Spleen (tissue), 7 donors: ENCODE measurements at regions not wholly inside any gene's neighbourhood (a gene's known extent, or its start where the extent isn't known, plus 50 kb on each side); places are given as distances from the start of the nearest gene placed in this dataset.

ENCODE experiments used
- CTCF ChIP-seq, 11 experiments: fragments of 200-600 bp in 7 of 11; fragments of 450-650 bp in 4 of 11; sonication (generic) in 4 of 11; IDR thresholded peaks in 8 of 11; conservative IDR thresholded peaks in 3 of 11; 1 replicate in 7 of 11; 2 replicates in 4 of 11; pipeline versions ENCODE4 v1.4.0 to v1.8.0; 2016 to 2021; ENCODE audit warnings: antibody characterized with exemption in 11 of 11, inconsistent platforms in 4 of 11, mild to moderate bottlenecking in 1 of 11
- POLR2A ChIP-seq, 3 donors: fragments of 450-650 bp; IDR thresholded peaks; one replicate each; pipeline ENCODE4 v1.5.1; 2017; ENCODE audit warnings: antibody characterized with exemption in 3 of 3, mild to moderate bottlenecking in 1 of 3
- POLR2AphosphoS5 ChIP-seq, 3 donors: sonication (generic); formaldehyde crosslinking; IDR thresholded peaks; one replicate each; pipeline ENCODE4 v1.5.1; 2017; ENCODE audit warnings: antibody characterized with exemption in 3 of 3
- donor health status: DM: no; HTN: no; CAD: no; lungs with moderate emphysema.
- donor health status: DM: no; HTN: no; CAD: no.
- donor health status: DM: no; HTN: no; CAD: no.

- TF ChIP-seq POLR2A (IDR thresholded peaks at IDR 0.05) (no peak), CTCF (IDR thresholded peaks at IDR 0.05 in 8 of 11, conservative IDR thresholded peaks at IDR 0.05 in 3 of 11) (no peak), POLR2AphosphoS5 (IDR thresholded peaks at IDR 0.05) (no peak)
Measured at GRCh38 chr5:96012399-96012798, 50.7 kb upstream of the ELL2 start.
